A549 (cell line): ENCODE measurements at regions not wholly inside any gene's neighbourhood (a gene's known extent, or its start where the extent isn't known, plus 50 kb on each side); places are given as distances from the start of the nearest gene placed in this dataset.
"Not testable (repeated sequence)": the region's sequence is repeated elsewhere in the genome, so short reads cannot be mapped to it uniquely, and the experiment has no call there.

Source experiments
- ATAC-seq, 2 experiments: fragments of 200-7000 bp in 1 of 2; fragments of >200 bp in 1 of 2; cut with Nextera tagmentation in 1 of 2; cut with Tn5 transposase in 1 of 2; 3 replicates each; pipeline versions ENCODE4 v1.8.0 to v1.9.1; 2018 to 2020; ENCODE audit warnings: mild to moderate bottlenecking in 1 of 2, moderate library complexity in 1 of 2
- CTCF ChIA-PET: fragments of 300-600 bp; sonication (Branson Sonifier 250); formaldehyde crosslinking; extraction: SDS; loops from one replicate; lab custom pipeline; 2021; ENCODE audit warnings: antibody characterized with exemption, inconsistent platforms; lab: Yijun Ruan, JAX
- POLR2A ChIA-PET: fragments of 350-600 bp; formaldehyde crosslinking; extraction: SDS; loops from one replicate; lab custom pipeline; 2021; ENCODE audit warnings: antibody characterized with exemption, inconsistent platforms; lab: Yijun Ruan, JAX
- DNase-seq, 2 experiments: peaks; one replicate each; pipeline versions ENCODE4 v3.0.0 to v3.0.0-alpha.2; 2011 to 2016; ENCODE audit warnings: low read depth in 1 of 2, low spot score in 1 of 2
- FAIRE-seq: peaks from 2 replicates; lab custom pipeline; 2011; peaks lifted over from hg19 to GRCh38; lab: Jason Lieb, UNC
- H3K27ac ChIP-seq, 2 experiments: fragments of >200 bp; sonication (Bioruptor Twin); formaldehyde crosslinking; 3 replicates each; pipeline ENCODE4 v1.5.1; 2016 to 2017
- H3K4me1 ChIP-seq: fragments of >200 bp; sonication (Bioruptor Twin); formaldehyde crosslinking; 3 replicates; pipeline ENCODE4 v1.6.1; 2016
- H3K4me2 ChIP-seq: fragments of >200 bp; sonication (Bioruptor Twin); formaldehyde crosslinking; 3 replicates; pipeline ENCODE4 v1.6.1; 2016
- H3K4me3 ChIP-seq: fragments of >200 bp; sonication (Bioruptor Twin); formaldehyde crosslinking; 3 replicates; pipeline ENCODE4 v1.5.1; 2016
- H3K9me3 ChIP-seq: fragments of >200 bp; sonication (Bioruptor Twin); formaldehyde crosslinking; 3 replicates; pipeline ENCODE4 v1.6.1; 2016
- EP300 ChIP-seq, 2 experiments: fragments of >200 bp; sonication (Bioruptor Twin); formaldehyde crosslinking; IDR thresholded peaks; 2 replicates in 1 of 2; 3 replicates in 1 of 2; pipeline ENCODE4 v1.6.1; 2016 to 2017
- FOSL2 ChIP-seq, 2 experiments: fragments of 450-650 bp in 1 of 2; fragments of >200 bp in 1 of 2; sonication (Bioruptor Twin) in 1 of 2; formaldehyde crosslinking; IDR thresholded peaks; 2 replicates each; pipeline versions ENCODE4 v1.5.0 to v1.6.1; 2016 to 2020; ENCODE audit warnings: mild to moderate bottlenecking in 1 of 2, moderate library complexity in 1 of 2
- GATA3 ChIP-seq: IDR thresholded peaks from 2 replicates; pipeline ENCODE4 v1.6.1; 2012; ENCODE audit warnings: borderline replicate concordance
- HOXB5 ChIP-seq: fragments of 250-450 bp; sonication (Bioruptor Pico); IDR thresholded peaks from 2 replicates; pipeline ENCODE4 v1.5.0; 2020; ENCODE audit warnings: mild to moderate bottlenecking, moderate library complexity
- JUN ChIP-seq, 2 experiments: fragments of >200 bp; sonication (Bioruptor Twin); formaldehyde crosslinking; IDR thresholded peaks; 2 replicates in 1 of 2; 3 replicates in 1 of 2; pipeline ENCODE4 v1.6.1; 2016 to 2017
- JUNB ChIP-seq: fragments of >200 bp; sonication (Bioruptor Twin); formaldehyde crosslinking; IDR thresholded peaks from 2 replicates; pipeline ENCODE4 v1.6.1; 2016
- RARB ChIP-seq: fragments of 250-450 bp; sonication (Bioruptor Pico); IDR thresholded peaks from 2 replicates; pipeline ENCODE4 v1.8.0; 2021; ENCODE audit warnings: mild to moderate bottlenecking, moderate library complexity
- WGBS: methylation state at CpG from one replicate; pipeline ENCODE4 v1.1.6; 2017; ENCODE audit errors: missing lambda C conversion rate; 5-methylcytosine and 5-hydroxymethylcytosine counted together
- TF ChIP-seq, protein P1 (sequence below): IDR thresholded peaks from 2 replicates; pipeline ENCODE4 v1.6.1; 2012
- TF ChIP-seq, protein P2 (sequence below): fragments of 250-450 bp; sonication (Bioruptor Pico); IDR thresholded peaks from 2 replicates; pipeline ENCODE4 v1.5.0; 2020; ENCODE audit warnings: low read depth, mild to moderate bottlenecking, moderate library complexity

DNA sequence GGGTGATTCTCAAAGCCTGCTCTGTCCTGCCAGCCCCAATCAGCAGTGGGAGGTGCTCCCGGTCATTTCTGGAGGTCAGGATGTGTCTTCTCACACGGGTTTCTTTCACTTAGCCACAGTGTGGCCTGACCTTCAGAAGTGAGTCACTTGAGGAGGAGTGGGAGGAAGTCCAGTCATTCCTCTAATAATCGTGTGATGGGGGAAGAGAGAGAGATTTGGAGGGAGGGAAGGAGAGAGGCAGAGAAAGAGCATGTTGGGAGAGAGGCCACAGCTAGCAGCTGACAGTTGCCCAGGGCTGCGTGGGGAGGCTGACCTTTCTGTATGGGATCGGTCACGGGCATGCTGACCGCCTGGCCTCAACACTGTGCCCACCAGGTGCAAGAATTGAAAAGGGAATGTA is 139.9 kb downstream of the NPIPB11 start:
- FAIRE-seq, result not testable (repeated sequence)

DNA sequence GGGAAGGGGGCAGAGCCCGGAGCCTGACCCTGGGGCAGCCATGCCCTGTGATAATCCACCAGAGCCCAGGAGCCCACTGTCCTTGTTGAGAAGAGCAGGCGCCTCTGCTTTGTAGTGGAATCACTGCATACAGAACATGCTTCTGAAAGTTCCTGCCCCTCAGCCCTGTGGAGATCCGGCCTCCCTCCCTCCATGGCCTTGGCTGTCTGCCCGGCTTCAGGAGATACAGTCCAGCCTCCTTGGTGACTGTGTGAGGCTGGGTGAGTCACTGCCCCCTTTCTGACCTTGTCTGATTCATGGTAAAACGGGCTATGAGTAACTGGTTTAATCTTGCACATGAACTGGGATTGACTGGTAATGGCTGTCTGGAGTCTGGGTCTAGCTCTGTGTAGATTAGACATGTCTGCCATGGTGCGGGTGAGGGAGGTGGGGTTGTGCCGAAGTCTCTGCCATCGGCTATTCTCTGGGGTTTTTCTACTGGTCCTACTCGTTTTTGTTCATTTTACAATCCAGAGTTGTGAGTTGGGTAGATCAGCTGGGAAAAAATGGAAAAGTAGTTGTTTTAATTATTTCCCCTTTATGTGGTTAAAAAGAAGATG is 141.2 kb downstream of the NPIPB11 start:
- Histone ChIP-seq H3K4me3 (0 out of 3 replicates have a peak overlapping the region, but pooled peaks have one; percentile 24), H3K4me2 (peak overlapping the region; percentile 86), H3K27ac (peak overlapping the region; percentile 90 to 96), H3K4me1 (peaks cover 67% of the 10 kb centered on the region)
- DNase-seq, result peak; percentile 81 to 95
- CTCF ChIA-PET; POLR2A ChIA-PET; H3K9me3 ChIP-seq; TF ChIP-seq FOSL2 (IDR thresholded peaks at IDR 0.05): not testable (repeated sequence)
- TF ChIP-seq FOSL2 (CRISPR knock-in tag; IDR thresholded peaks at IDR 0.05), result peak; percentile 97
- TF ChIP-seq EP300 (IDR thresholded peaks at IDR 0.05), result peak; percentile 24 to 39; a peak in 1 of 5 replicates
- TF ChIP-seq GATA3, result peak; percentile 55; the same call in 1 of the 2 replicates
- TF ChIP-seq, protein P1, sequence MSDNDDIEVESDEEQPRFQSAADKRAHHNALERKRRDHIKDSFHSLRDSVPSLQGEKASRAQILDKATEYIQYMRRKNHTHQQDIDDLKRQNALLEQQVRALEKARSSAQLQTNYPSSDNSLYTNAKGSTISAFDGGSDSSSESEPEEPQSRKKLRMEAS, result peak; percentile 70
- 0 out of 2 replicates have a peak, but pooled peaks have one; percentile 62 for TF ChIP-seq RARB (CRISPR knock-in tag)
- peak; percentile 75 for TF ChIP-seq JUNB
- peak; percentile 48 to 55; a peak in 2 of 5 replicates for TF ChIP-seq JUN (IDR thresholded peaks at IDR 0.05)
- peak; percentile 73 to 77 for ATAC-seq
- peak; percentile 99 for FAIRE-seq
- 3% methylated on average over 8 of the region's 9 CpGs for WGBS

More for the DNA sequence above, 139.9 kb downstream of the NPIPB11 start:
- TF ChIP-seq, protein P2, sequence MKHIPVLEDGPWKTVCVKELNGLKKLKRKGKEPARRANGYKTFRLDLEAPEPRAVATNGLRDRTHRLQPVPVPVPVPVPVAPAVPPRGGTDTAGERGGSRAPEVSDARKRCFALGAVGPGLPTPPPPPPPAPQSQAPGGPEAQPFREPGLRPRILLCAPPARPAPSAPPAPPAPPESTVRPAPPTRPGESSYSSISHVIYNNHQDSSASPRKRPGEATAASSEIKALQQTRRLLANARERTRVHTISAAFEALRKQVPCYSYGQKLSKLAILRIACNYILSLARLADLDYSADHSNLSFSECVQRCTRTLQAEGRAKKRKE (CRISPR knock-in tag), result peak; percentile 89; the same call in 1 of the 2 replicates
- TF ChIP-seq HOXB5 (CRISPR knock-in tag) (0 out of 2 replicates have a peak, but pooled peaks have one; percentile 25), FOSL2 (CRISPR knock-in tag; IDR thresholded peaks at IDR 0.05) (peak; percentile 54)
- POLR2A ChIA-PET; CTCF ChIA-PET; ATAC-seq; H3K4me3 ChIP-seq; H3K9me3 ChIP-seq; TF ChIP-seq FOSL2 (IDR thresholded peaks at IDR 0.05): not testable (repeated sequence)
- H3K4me1 ChIP-seq, result peaks cover 68% of the 10 kb centered on the region
- peak overlapping the region; percentile 26; the same call in 1 of the 3 replicates for H3K4me2 ChIP-seq
- 54% methylated on average over 6 of the region's 7 CpGs for WGBS
- peak in 1 of 2 experiments; percentile 64 for DNase-seq
- peak overlapping the region; percentile 86 to 88 for H3K27ac ChIP-seq

DNA sequence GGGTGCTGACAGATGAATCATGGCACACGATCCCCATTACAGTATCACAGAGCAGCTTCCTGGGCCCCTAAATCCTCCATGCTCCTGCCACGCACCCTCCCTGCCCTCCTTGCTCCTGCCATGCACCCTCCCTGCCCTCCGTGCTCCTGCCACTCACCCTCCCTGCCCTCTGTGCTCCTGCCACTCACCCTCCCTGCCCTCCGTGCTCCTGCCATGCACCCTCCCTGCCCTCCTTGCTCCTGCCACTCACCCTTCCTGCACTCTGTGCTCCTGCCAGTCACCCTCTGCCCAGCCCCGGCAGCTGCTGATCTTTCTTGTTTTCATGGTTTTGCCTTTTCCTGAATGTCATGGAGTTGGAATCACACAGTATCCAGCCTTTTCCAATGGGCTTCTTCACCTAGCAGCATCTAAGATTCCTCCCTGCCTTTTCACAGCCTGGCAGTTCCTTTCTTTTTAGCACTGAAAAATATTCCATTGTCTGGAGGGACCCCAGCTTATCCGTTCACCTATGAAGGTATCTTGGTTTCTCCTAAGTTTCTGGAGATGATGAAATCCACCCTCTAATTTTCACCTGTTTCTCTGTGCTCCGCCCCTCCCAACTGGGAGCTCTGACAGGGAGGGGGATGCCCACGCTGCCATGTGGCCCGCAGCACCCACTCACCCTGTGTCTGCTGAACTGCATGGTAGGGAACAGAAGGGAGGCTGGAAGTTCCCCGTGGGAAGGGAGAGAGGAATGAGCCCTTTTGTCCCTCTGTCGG is 142.3 kb downstream of the NPIPB11 start:
- Histone ChIP-seq H3K27ac (peak overlapping the region; percentile 90 to 96), H3K4me1 (peaks cover 59% of the 10 kb centered on the region), H3K4me2 (peak overlapping the region; percentile 86)
- H3K4me3 ChIP-seq, POLR2A ChIA-PET, FAIRE-seq, CTCF ChIA-PET, H3K9me3 ChIP-seq, ATAC-seq, DNase-seq: not testable (repeated sequence)
- 74% methylated on average over 9 of the region's 11 CpGs for WGBS

DNA sequence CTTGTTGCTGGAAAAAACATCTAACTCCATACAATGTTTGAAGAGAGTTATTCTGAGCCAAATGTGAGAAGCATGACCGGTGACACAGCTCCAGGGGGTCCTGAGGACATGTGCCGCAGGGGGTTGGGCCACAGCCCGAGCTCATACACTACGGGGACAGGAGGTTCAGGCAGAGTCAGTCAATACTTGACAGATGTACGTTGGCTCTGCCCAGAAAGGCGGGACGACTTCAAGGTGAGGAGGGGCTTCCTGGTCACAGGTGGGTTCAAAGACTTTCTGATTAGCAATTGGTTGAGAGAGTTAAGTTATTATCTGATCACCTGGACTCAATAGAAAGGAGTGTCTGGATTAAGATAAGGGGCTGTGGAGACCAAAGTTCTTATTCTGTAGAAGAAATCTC is 143.8 kb downstream of the NPIPB11 start:
- ATAC-seq, H3K4me2 ChIP-seq, DNase-seq, H3K9me3 ChIP-seq, H3K4me3 ChIP-seq, POLR2A ChIA-PET, FAIRE-seq: not testable (repeated sequence)
- WGBS, result 95% methylated on average over 7 of the region's 7 CpGs
- CTCF ChIA-PET, result interaction anchor here (1.3 kb wide), 1 partner anchor 54 kb away, joined by 3 read pairs; no protein-coding TSS in a partner anchor
- Histone ChIP-seq H3K27ac (peak overlapping the region; percentile 78 to 96; a peak in 5 of 6 replicates), H3K4me1 (peaks cover 44% of the 10 kb centered on the region)
